ENCODE measurements at regions not wholly inside any gene's neighbourhood (a gene's known extent, or its start where the extent isn't known, plus 50 kb on each side); places are given as distances from the start of the nearest gene placed in this dataset.
A peak's percentile ranks its signal among the peaks of the same experiment; 100 is the strongest.

DNA sequence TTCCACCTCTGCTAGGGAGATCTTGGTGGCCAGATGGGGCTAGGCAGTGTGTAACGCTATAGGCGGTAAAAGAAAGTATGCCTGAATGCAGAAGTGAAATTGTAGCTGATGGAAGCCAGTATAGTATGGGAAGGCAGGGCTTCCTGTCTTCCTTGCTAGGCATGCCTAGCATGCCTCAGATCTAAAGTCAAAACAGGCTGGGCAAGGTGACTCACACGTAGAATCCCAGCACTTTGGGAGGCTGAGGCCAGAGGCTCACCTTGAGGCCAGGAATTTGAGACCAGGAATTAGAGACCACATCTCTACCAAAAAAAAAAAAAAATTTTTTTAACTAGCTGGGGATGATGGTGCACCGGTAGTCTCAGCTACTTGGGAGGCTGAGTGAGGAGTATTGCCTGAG is 281.7 kb upstream of the MTNR1B start:
- TF ChIP-seq ZNF331 (CRISPR knock-in tag; IDR thresholded peaks at IDR 0.05; ENCODE audit: low read depth): no peak
- TF ChIP-seq, protein P1, sequence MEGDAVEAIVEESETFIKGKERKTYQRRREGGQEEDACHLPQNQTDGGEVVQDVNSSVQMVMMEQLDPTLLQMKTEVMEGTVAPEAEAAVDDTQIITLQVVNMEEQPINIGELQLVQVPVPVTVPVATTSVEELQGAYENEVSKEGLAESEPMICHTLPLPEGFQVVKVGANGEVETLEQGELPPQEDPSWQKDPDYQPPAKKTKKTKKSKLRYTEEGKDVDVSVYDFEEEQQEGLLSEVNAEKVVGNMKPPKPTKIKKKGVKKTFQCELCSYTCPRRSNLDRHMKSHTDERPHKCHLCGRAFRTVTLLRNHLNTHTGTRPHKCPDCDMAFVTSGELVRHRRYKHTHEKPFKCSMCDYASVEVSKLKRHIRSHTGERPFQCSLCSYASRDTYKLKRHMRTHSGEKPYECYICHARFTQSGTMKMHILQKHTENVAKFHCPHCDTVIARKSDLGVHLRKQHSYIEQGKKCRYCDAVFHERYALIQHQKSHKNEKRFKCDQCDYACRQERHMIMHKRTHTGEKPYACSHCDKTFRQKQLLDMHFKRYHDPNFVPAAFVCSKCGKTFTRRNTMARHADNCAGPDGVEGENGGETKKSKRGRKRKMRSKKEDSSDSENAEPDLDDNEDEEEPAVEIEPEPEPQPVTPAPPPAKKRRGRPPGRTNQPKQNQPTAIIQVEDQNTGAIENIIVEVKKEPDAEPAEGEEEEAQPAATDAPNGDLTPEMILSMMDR (conservative IDR thresholded peaks at IDR 0.05; ENCODE audit: low read depth in 2 of 2): no peak
- TF ChIP-seq ZNF114 (CRISPR knock-in tag; IDR thresholded peaks at IDR 0.05): no peak
- no peak for TF ChIP-seq EZH2phosphoT487 (IDR thresholded peaks at IDR 0.05; ENCODE audit: unreplicated experiment)
- no peak for TF ChIP-seq STAT1 (IDR thresholded peaks at IDR 0.05; ENCODE audit: unreplicated experiment)
- no peak for TF ChIP-seq NANOG (IDR thresholded peaks at IDR 0.05; ENCODE audit: borderline replicate concordance)
- TF ChIP-seq, protein P2, sequence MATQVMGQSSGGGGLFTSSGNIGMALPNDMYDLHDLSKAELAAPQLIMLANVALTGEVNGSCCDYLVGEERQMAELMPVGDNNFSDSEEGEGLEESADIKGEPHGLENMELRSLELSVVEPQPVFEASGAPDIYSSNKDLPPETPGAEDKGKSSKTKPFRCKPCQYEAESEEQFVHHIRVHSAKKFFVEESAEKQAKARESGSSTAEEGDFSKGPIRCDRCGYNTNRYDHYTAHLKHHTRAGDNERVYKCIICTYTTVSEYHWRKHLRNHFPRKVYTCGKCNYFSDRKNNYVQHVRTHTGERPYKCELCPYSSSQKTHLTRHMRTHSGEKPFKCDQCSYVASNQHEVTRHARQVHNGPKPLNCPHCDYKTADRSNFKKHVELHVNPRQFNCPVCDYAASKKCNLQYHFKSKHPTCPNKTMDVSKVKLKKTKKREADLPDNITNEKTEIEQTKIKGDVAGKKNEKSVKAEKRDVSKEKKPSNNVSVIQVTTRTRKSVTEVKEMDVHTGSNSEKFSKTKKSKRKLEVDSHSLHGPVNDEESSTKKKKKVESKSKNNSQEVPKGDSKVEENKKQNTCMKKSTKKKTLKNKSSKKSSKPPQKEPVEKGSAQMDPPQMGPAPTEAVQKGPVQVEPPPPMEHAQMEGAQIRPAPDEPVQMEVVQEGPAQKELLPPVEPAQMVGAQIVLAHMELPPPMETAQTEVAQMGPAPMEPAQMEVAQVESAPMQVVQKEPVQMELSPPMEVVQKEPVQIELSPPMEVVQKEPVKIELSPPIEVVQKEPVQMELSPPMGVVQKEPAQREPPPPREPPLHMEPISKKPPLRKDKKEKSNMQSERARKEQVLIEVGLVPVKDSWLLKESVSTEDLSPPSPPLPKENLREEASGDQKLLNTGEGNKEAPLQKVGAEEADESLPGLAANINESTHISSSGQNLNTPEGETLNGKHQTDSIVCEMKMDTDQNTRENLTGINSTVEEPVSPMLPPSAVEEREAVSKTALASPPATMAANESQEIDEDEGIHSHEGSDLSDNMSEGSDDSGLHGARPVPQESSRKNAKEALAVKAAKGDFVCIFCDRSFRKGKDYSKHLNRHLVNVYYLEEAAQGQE (IDR thresholded peaks at IDR 0.05; ENCODE audit: unreplicated experiment): no peak
- TF ChIP-seq EZH2 (IDR thresholded peaks at IDR 0.05; ENCODE audit: low read depth, unreplicated experiment): no peak
- TF ChIP-seq, protein P3, sequence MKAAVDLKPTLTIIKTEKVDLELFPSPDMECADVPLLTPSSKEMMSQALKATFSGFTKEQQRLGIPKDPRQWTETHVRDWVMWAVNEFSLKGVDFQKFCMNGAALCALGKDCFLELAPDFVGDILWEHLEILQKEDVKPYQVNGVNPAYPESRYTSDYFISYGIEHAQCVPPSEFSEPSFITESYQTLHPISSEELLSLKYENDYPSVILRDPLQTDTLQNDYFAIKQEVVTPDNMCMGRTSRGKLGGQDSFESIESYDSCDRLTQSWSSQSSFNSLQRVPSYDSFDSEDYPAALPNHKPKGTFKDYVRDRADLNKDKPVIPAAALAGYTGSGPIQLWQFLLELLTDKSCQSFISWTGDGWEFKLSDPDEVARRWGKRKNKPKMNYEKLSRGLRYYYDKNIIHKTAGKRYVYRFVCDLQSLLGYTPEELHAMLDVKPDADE (IDR thresholded peaks at IDR 0.05): no peak
- no peak for TF ChIP-seq POLR2AphosphoS5 (IDR thresholded peaks at IDR 0.05; ENCODE audit: low read depth)
- TF ChIP-seq CREB1 (CRISPR knock-in tag; IDR thresholded peaks at IDR 0.05; ENCODE audit: low read depth): no peak
- TF ChIP-seq JUNB (IDR thresholded peaks at IDR 0.05; ENCODE audit: unreplicated experiment): no peak
- TF ChIP-seq, protein P4, sequence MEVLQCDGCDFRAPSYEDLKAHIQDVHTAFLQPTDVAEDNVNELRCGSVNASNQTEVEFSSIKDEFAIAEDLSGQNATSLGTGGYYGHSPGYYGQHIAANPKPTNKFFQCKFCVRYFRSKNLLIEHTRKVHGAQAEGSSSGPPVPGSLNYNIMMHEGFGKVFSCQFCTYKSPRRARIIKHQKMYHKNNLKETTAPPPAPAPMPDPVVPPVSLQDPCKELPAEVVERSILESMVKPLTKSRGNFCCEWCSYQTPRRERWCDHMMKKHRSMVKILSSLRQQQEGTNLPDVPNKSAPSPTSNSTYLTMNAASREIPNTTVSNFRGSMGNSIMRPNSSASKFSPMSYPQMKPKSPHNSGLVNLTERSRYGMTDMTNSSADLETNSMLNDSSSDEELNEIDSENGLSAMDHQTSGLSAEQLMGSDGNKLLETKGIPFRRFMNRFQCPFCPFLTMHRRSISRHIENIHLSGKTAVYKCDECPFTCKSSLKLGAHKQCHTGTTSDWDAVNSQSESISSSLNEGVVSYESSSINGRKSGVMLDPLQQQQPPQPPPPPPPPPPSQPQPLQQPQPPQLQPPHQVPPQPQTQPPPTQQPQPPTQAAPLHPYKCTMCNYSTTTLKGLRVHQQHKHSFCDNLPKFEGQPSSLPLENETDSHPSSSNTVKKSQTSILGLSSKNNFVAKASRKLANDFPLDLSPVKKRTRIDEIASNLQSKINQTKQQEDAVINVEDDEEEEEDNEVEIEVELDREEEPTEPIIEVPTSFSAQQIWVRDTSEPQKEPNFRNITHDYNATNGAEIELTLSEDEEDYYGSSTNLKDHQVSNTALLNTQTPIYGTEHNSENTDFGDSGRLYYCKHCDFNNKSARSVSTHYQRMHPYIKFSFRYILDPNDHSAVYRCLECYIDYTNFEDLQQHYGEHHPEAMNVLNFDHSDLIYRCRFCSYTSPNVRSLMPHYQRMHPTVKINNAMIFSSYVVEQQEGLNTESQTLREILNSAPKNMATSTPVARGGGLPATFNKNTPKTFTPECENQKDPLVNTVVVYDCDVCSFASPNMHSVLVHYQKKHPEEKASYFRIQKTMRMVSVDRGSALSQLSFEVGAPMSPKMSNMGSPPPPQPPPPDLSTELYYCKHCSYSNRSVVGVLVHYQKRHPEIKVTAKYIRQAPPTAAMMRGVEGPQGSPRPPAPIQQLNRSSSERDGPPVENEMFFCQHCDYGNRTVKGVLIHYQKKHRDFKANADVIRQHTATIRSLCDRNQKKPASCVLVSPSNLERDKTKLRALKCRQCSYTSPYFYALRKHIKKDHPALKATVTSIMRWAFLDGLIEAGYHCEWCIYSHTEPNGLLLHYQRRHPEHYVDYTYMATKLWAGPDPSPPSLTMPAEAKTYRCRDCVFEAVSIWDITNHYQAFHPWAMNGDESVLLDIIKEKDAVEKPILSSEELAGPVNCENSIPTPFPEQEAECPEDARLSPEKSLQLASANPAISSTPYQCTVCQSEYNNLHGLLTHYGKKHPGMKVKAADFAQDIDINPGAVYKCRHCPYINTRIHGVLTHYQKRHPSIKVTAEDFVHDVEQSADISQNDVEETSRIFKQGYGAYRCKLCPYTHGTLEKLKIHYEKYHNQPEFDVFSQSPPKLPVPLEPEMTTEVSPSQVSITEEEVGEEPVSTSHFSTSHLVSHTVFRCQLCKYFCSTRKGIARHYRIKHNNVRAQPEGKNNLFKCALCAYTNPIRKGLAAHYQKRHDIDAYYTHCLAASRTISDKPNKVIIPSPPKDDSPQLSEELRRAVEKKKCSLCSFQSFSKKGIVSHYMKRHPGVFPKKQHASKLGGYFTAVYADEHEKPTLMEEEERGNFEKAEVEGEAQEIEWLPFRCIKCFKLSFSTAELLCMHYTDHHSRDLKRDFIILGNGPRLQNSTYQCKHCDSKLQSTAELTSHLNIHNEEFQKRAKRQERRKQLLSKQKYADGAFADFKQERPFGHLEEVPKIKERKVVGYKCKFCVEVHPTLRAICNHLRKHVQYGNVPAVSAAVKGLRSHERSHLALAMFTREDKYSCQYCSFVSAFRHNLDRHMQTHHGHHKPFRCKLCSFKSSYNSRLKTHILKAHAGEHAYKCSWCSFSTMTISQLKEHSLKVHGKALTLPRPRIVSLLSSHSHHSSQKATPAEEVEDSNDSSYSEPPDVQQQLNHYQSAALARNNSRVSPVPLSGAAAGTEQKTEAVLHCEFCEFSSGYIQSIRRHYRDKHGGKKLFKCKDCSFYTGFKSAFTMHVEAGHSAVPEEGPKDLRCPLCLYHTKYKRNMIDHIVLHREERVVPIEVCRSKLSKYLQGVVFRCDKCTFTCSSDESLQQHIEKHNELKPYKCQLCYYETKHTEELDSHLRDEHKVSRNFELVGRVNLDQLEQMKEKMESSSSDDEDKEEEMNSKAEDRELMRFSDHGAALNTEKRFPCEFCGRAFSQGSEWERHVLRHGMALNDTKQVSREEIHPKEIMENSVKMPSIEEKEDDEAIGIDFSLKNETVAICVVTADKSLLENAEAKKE (CRISPR knock-in tag; IDR thresholded peaks at IDR 0.05): no peak
- no peaks in the 10 kb centered on the region for H3K36me3 ChIP-seq (ENCODE audit: insufficient read depth)
- DNase-seq (ENCODE audit: low spot score) (peak; percentile 47), ATAC-seq (no peak)
- H3K27me3 Mint-ChIP-seq (ENCODE audit: insufficient read depth, low read depth, poor library complexity): no peaks in the 10 kb centered on the region
- no peak overlapping the region for H3K4me2 ChIP-seq
- H3K27me3 ChIP-seq (ENCODE audit: insufficient read depth): no peaks in the 10 kb centered on the region
- no peaks in the 10 kb centered on the region for H3K4me1 ChIP-seq (ENCODE audit: insufficient read depth)
- no peaks in the 10 kb centered on the region; the same call in 1 of the 2 replicates for H4K20me1 ChIP-seq (replicated peaks; ENCODE audit: insufficient read depth)
- H3K4me1 Mint-ChIP-seq: peaks cover 10% of the 10 kb centered on the region
- H3K9me2 ChIP-seq (ENCODE audit: insufficient read depth): peaks cover 4% of the 10 kb centered on the region; the same call in 1 of the 2 replicates
- H3K4me3 Mint-ChIP-seq: no peak overlapping the region
- H3K79me2 ChIP-seq (replicated peaks; ENCODE audit: insufficient read depth): no peaks in the 10 kb centered on the region
- H3K27ac Mint-ChIP-seq: no peak overlapping the region
- H3K36me3 Mint-ChIP-seq (ENCODE audit: low read depth): no peaks in the 10 kb centered on the region
- no peak overlapping the region for H2AFZ ChIP-seq
- H3K4me3 ChIP-seq: no peak overlapping the region
- no peak overlapping the region for H3K27ac ChIP-seq (ENCODE audit: low read depth)
- no peaks in the 10 kb centered on the region for H3F3A ChIP-seq (replicated peaks; ENCODE audit: low read depth)
- no peaks in the 10 kb centered on the region for H3K9me3 Mint-ChIP-seq

Measured in GM23338 (cell line).